NCI-H2029 treated with DMSO at 0.1 percent for 48 hours (cell line): ENCODE measurements at regions not wholly inside any gene's neighbourhood (a gene's known extent, or its start where the extent isn't known, plus 50 kb on each side); places are given as distances from the start of the nearest gene placed in this dataset.

Experiments used
- DNase-seq: peaks from one replicate; lab custom pipeline; 2025; lab: John Stamatoyannopoulos, UW

DNA sequence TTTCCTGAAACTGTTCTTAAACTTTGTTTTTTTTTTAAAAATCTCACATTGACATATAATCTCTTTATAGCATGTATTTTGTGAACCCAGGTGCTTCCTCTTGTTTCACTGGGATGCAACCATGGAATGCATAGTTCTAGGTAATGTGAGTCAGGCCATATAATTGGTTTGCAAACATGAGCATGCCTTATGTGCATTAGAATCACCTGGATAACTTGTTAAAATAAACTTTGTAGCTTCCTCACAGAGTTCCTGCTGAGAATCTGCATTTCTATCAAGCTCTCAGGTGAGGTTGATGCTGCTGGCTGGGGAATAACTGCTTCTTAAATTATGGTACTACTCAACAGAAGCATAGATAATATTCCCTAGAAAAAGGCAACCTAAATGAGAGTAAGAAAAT lies 940.3 kb upstream of the LCORL start:
- DNase-seq: no peak

GRCh38 chr4:18961266-18961665 lies 939.7 kb upstream of the LCORL start:
- DNase-seq: no peak

DNA sequence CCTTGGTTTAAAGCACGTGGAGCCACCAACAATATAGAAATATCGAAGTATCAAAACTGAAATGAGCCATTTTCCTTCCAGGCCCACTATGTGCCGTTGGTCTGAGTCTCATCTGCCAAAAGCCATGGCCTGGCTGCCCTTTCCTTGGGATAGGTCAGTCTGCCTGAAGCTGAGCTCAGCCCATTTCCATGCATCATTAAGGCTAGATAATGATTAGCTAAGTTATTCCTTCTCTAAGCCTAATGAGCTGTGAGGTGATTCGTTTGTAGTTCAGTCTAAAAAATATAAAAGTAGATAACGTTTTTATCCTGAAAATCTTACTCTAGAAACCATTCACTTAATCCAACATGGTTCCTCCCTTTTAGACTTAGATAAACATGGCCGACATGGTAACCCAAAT lies 936.2 kb upstream of the LCORL start:
- DNase-seq: no peak

DNA sequence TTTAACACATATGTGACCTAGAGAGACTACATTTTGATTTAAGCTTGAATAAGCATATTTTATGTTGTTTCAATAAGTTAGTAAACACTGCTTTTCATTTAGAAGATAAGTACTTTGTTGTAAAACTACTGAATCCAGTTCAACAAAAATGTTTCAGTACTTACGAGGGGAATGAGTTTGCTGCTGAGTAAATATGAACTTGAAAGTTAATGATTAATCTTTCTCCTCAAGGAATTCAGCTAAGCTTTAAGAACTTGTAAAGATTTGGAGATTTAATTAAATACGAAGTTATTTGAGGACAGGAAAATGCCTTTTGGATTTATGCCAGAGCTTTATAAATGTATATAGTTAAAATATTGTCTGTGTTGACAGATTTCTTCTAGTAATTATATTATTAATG lies 933.0 kb upstream of the LCORL start:
- no peak for DNase-seq

- no peak for DNase-seq
Observed at GRCh38 chr4:18953613-18954012, 932.1 kb upstream of the LCORL start.

DNA sequence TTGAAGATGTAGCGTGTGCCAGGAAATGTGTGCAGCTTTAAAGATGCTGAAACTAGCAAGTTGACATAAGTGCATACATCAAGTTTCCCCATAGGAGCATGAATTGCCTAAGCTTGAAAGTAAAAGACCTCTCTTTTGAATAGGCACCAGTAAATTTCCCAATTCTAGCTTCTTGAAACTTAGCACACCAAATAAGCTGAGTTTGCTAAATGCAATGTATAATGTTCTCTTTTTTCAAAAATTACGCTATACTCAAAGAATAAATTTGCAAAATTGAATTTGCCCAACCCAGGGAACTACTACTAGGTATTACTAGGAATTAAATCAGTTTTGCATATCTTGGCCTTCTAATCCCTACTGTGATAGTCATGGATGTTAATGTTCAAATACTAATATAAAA lies 923.9 kb upstream of the LCORL start:
- no peak for DNase-seq

GRCh38 chr4:18942874-18943273 lies 921.3 kb upstream of the LCORL start:
- DNase-seq: no peak

- no peak for DNase-seq
Observed at GRCh38 chr4:18938343-18939099, 917.0 kb upstream of the LCORL start.

DNA sequence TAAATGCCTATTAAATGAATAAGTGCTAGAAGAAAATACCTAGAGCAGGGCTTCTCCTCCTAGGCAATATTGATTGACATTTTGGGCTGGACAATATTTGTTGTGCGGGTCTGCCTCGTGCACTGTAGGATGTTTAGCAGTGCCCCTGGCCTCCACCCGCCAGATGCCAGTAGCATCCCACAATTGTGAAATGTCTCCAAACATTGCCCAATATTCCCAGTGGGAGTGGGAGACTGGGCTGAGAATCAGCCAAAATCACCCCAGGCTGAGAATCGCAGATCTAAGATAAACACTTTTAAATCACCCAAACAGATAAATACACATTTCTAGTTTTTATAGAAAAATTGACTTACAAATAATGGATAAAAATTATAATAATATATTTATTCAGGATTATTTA lies 916.2 kb upstream of the LCORL start:
- DNase-seq: no peak

GRCh38 chr4:18937080-18937479 lies 915.5 kb upstream of the LCORL start:
- DNase-seq: no peak

- no peak for DNase-seq
Observed at GRCh38 chr4:18935659-18936345, 914.2 kb upstream of the LCORL start.

GRCh38 chr4:18934197-18934596 lies 912.6 kb upstream of the LCORL start:
- no peak for DNase-seq

DNA sequence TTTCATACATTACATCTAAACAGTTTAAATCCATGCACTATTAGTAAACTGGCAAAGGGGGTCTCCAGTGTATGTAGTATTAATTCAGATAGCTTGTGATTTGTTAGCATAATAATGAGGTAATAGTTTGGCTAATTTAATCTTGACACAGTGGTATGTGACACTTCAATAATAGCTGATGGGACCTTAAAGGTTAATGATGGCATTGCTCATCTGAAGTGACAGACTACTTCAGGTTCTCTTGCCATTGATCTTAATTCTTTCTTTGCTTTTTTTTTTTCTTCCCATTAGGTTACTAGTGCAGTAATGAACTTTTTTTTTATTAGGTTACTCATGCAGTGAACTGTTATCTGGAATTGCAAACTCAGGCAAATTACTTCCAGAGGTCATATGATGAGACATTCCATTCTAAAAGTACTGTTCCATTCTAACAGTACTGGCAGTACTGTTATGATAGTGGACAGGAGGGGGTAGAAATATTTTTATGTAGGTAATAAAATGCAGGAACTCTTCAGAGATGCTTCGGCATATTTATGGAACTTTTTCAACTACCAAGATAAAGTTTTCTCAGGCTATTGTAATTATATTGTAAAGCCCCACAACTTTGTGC lies 911.3 kb upstream of the LCORL start:
- DNase-seq: no peak

DNA sequence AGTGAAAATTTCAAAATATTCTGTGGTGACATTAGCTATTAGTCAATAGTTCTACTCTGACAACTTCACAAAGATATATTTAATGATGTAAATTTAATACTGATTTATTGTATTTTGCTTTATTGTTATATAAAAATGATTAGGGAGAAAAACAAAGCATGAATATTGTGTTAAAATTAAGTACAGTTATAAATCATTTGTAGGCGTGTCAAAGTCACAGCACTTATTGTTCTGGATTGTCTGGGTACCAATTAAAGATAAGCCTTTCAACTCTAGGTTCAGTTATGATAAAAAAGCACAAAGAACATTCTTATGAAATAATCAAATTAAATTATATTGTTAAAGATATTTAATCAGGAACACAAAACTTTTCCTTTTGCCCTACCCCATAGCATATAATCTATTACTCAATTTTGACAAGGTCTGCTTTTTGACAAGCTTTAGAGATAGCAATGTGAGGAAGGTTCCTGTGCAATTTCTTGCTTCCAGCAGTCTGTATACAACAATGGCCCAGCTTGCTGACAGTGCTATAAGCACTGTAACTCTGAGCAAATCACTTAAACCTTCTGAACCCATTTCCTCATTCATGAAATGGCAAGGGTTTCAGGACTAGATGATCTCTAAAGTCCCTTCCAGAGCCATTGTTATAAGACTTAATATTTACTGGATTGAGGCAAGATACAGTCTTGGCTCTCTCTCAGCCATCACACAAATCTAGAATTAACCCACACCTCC lies 910.3 kb upstream of the LCORL start:
- no peak for DNase-seq

GRCh38 chr4:18930487-18930886 lies 908.9 kb upstream of the LCORL start:
- no peak for DNase-seq

DNA sequence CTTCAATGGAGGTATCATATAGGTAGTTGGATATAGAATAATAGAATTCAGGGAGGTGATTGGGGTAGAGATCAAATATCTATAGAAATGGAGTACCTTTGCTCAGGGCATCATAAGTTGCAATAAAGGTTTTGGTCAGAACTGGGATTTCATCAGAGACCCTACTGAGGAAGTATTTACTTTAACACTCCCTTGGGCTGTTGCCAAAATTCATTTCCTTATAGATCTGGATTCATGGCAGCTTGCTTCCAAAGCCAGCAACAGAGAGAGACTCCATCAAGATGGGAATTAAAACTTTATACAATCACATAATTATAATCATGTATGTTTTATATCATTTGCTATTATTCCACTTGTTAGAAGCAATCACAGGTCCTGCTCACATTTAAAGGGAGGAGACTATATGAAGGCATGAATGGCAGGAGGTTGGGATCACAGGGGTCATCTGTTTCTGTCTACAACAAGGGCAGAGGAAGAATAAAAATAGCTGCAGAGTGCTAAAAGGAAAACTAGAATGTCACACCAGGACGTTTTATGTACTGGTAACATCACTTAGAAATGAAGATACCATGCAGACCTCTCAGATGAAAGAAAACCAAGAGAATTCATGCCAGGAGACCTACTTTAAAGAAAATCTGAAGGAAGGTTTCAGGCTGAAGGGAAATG lies 902.1 kb upstream of the LCORL start:
- DNase-seq: no peak

DNA sequence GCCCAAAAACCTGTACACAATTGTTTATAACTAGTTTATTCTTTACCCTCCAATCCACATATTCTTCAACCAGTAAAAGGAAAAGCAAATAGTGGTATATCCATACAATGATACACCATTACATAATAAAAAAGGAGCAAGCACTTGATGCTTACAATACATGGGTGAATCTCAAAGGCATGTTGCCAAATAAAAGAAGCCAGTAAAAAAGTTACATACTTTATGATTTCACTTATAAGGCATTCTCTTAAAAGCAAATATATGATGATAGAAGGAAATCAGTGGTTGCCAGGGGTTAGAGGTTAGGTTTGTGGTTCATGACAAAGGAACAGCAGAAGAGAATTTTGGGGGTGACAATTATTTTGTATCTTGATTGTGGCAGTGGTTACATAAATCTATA lies 896.1 kb upstream of the LCORL start:
- DNase-seq: no peak

DNA sequence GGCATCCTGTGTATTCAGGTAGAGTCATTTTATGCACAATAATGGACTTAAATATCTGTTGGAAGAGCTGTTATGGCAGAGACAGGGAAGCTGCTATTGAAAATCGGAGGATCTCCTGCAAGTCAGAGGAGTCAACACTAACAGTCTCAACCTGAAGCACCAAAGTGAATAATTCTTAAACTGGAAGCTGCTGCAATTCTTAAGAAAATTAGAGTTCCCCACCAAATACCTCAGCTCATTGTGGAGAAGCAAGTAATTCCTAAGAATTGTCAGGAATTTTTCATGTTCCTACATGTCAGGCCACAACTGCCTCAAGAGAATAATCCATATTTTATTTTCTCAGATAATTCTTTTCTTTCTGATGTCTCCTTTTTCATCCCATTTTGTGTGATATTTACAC lies 892.6 kb upstream of the LCORL start:
- DNase-seq: no peak

DNA sequence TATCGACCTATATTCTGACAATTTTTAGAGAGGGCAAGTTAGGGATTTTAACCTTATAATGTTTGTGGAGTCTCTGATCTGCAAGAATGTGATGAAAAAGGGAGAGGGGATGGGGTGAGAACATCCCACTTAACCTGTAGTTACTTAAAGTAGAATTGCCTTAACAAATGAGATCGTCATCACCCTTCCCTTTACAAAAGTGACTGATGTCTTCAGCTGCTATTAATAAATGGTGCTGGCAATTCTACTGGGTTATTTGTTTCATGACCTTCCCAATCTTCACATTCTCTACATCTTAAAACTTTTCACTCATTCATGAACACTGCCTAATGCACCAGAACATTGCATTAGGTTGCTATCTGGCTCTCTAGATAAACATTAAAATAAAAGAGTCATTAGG lies 873.4 kb upstream of the LCORL start:
- DNase-seq: no peak

DNA sequence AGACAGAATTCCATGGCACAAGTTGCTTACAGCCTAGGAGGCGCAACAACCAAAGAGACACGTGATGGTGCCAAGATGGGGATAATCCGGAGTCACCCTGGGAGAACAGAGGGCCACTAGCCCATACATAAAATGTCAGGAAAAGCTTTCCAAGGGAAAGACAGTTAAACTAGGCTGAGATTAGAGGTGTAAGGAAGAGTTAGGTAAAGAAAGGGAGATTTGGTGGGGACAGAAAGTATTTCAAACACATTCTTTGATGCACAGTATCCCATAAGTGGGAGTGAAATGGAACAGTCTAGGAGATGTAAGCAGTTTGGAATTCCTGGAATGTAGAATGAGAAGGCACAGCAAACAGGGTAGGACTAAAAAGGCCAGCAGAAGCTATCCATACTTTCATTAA lies 860.9 kb upstream of the LCORL start:
- DNase-seq: no peak

- no peak for DNase-seq
Observed at GRCh38 chr4:18881556-18881955, 860.0 kb upstream of the LCORL start.

- no peak for DNase-seq
Observed at GRCh38 chr4:18880871-18881270, 859.3 kb upstream of the LCORL start.
